H1 (cell line): ENCODE measurements at regions not wholly inside any gene's neighbourhood (a gene's known extent, or its start where the extent isn't known, plus 50 kb on each side); places are given as distances from the start of the nearest gene placed in this dataset.

Experiments used
- EP300 ChIP-seq, 2 experiments: IDR thresholded peaks; 1 replicate in 1 of 2; 2 replicates in 1 of 2; pipeline ENCODE4 v1.6.1; 2011 to 2012; ENCODE audit warnings: low read depth in 2 of 2, low read length in 2 of 2, mild to moderate bottlenecking in 2 of 2, borderline replicate concordance in 1 of 2, inconsistent platforms in 1 of 2, moderate library complexity in 1 of 2
- POLR2AphosphoS5 ChIP-seq: IDR thresholded peaks from 2 replicates; pipeline ENCODE4 v1.6.1; 2011; ENCODE audit warnings: low read depth, low read length
- RNF2 ChIP-seq: fragments of 200-900, 300-1000 bp; sonication (generic); IDR thresholded peaks from 2 replicates; pipeline ENCODE4 v1.7.1; 2016; ENCODE audit warnings: borderline replicate concordance, low read depth, mild to moderate bottlenecking, antibody characterized with exemption, low read length; ENCODE audit not compliant: poor library complexity, severe bottlenecking; ENCODE audit errors: missing control alignments
- SP1 ChIP-seq: IDR thresholded peaks from 2 replicates; pipeline ENCODE4 v1.6.1; 2011; ENCODE audit warnings: low read depth, low read length
- SUZ12 ChIP-seq: fragments of 200-600 bp; sonication (generic); IDR thresholded peaks from 2 replicates; pipeline ENCODE4 v1.6.1; 2012; ENCODE audit warnings: mild to moderate bottlenecking, inconsistent platforms, low read length, moderate library complexity, mixed read lengths
- TBP ChIP-seq: IDR thresholded peaks from 2 replicates; pipeline ENCODE4 v1.6.1; 2011; ENCODE audit warnings: low read depth, low read length, improper control_type of control experiment

- TF ChIP-seq EP300 (IDR thresholded peaks at IDR 0.05; ENCODE audit: borderline replicate concordance in 1 of 2, low read depth in 2 of 2, low read length in 2 of 2) (no peak), POLR2AphosphoS5 (no peak), RNF2 (no peak), SP1 (no peak), TBP (no peak), SUZ12 (no peak)
These were observed 89.5 kb upstream of the HIVEP3 start for GRCh38 chr1:42008264-42008663.
